Muscle of back (tissue), 3 donors: ENCODE measurements at regions not wholly inside any gene's neighbourhood (a gene's known extent, or its start where the extent isn't known, plus 50 kb on each side); places are given as distances from the start of the nearest gene placed in this dataset.

Source experiments
- DNase-seq, 3 donors: peaks; one replicate each; pipeline versions ENCODE4 v3.0.0 to v3.0.0-alpha.2; 2013

DNA sequence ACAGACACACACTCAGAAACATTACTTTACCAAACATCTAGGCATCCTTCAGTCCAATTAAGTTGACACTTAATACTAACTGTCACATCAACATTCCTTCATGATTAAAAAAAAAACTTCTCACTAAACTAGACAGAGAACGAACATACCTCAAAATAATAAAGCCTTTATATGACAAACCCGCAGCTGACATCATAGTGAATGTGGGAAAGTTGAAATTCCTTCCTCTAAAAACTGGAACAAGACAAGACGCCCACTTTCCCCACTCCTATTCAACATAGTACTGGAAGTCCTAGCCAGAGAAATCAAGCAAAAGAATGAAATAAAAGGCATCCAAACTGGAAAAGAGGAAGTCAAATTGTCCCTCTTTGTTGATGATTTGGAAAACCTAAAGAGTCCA, 96.9 kb upstream of the PPP1R9A start:
- no peak for DNase-seq

DNA sequence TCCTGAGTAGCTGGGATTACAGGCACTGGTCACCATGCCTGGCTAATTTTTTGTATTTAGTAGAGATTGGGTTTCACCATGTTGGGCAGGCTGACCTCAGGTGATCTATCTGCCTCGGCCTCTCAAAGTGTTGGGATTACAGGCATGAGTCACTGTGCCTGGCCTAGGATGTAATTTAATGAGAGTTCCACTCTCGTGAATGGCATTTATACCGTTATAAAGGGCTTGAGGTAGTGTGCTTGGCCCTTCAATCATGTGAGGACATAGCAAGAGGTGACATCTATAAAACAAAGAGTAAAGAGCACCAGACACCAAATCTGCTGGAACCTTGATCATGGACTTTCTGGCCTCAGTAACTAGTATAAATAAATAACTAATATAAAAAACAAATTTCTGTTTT, 93.5 kb upstream of the PPP1R9A start:
- DNase-seq, result no peak

DNA sequence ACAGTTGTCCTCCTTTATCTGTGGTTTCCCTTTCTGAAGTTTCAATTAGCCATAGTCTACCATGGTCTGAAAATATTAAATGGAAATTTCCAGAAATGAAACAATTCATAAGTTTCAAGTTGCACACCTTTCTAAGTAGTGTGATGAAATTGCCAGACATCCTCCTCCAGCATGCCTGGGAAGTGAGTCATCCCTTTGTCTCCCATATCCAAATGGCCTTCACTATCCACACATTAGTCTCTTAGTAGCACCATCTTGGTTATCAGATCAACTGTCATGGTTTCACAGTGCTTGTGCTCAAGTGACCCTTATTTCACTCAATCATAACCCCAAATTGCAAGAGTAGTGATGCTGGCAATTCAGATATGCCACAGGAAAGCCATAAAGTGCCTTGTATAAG, 83.4 kb upstream of the PPP1R9A start:
- peak in 1 of 3 donors; percentile 31 for DNase-seq

DNA sequence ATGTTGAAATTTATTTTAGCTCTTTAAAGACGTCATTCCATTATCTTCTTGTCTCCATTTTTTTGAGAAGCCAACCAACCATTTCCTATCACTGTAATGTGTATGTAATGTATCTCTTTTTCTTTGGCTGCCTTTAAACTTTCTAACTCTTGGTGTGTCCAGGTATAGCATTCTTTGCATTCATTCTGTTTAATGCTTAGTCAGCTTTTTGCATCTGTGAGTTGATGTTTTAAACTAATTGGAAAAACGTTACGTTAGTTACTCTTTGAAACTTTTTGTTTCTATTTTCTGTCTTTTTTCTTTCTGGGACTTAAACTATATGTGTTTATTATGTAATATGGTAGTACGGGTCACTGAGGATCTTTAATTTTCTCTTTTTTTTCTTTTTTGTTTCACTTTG, 77.4 kb upstream of the PPP1R9A start:
- no peak for DNase-seq

DNA sequence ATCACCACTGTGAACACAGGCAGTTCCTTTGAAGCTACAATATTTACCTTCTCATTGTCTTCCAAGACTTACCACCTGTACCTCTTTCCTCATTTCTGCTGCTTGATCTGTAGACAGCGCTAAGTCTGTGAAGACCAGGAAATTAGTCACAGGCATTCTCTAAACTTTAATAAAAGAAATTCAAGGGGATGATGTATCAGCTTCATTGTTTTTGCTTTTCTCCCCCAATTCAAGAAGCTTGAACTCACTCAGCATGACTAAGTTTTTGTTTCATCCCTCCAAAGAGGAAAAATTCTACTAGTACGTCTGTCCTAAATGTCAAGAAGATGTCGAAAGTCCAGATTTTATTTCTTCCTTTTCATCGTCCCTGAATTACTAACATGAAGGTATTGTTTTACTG, 75.3 kb upstream of the PPP1R9A start:
- no peak for DNase-seq

DNA sequence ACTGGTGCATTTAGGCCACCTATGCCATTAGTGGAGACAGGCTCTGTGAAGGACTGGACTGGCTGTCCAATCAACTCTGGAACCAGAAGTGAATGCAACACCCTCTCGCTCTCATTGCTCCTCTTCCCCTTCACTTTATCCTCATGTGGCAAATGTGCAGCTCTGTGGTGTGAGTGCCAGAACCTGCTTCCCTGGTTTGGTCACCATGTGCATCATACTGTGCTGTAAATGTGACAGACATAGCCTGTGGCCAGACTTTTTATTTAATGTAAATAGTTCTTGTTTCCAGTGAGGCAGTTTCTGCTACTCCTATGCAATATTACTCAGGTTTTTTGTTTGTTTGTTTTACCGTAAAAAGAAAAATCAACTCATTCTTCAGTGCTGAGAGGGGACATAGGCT, 73.0 kb upstream of the PPP1R9A start:
- DNase-seq, result no peak

DNA sequence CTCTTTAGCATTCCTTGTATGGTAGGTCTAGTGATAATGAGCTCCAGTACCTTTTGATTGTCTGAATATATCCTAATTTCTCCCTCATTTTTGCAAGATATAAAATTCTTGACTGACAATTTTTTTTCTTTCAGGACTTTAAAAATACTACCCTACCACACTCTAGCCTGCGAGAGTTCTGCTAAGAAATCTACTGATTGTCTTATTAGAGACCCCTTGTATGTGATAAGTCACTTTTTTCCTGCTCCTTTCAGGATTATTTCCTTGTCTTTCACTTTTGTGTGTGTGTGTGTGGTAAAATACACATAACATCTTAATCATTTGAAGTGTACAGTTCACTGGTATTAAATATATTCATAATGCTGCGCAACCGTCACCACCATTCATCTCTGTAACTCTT, 68.7 kb upstream of the PPP1R9A start:
- no peak for DNase-seq

DNA sequence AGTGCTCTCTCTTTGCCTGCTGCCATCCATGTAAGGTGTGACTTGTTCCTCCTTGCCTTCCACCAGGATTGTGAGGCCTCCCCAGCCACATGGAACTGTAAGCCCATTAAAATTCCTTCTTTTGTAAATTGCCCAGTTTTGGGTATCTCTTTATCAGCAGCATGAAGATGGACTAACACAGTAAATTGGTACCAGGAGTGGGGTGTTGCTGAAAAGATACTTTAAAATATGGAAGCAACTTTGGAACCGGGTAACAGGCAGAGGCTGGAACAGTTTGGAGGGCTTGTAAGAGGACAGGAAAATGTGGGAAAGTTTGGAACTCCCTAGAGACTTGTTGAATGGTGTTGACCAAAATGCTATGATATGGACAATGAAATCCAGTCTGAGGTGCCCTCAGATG, 63.8 kb upstream of the PPP1R9A start:
- no peak for DNase-seq

DNA sequence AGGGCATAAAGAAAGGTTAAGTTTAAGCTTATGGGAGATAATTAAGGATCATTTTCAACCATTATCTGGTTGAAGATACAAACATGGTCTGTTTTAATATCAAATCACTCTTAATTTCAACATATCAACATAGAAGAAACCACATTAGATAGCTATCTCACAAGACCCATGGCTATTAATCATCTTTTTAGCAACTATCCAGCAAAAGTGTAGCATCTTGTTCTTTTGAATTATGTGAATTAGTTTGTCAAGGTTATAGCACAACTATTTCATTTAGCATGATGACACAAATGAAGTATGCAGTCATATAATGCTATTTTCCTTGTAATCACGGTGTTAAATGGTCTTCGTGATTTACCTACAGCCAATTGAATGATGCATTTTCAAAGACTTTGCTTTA, 58.9 kb upstream of the PPP1R9A start:
- DNase-seq, result no peak

DNA sequence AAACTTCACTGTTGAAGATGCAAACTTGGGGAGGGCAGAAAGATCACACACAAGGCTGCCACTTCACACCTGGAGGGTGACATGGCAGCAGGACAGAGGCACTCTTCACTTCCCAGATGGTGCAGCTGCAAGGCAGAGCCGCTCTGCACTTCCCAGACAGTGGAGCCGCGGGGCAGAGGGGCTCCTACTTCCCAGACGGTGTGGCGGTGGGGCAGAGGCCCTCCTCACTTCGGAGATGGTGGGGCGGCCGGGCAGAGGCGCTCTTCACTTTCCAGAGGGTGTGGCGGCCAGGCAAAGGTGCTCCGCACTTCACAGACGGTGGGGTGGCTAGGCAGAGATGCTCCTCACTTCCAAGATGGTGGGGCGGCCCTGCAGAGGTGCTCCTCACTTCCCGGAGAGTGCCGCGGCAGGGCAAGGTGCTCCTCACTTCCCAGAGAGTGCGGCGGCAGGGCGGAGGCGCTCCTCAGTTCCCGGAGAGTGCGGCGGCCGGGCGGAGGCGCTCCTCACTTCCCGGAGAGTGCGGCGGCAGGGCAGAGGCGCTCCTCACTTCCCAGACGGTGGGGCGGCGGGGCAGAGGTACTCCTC, 58.3 kb upstream of the PPP1R9A start:
- no peak for DNase-seq

DNA sequence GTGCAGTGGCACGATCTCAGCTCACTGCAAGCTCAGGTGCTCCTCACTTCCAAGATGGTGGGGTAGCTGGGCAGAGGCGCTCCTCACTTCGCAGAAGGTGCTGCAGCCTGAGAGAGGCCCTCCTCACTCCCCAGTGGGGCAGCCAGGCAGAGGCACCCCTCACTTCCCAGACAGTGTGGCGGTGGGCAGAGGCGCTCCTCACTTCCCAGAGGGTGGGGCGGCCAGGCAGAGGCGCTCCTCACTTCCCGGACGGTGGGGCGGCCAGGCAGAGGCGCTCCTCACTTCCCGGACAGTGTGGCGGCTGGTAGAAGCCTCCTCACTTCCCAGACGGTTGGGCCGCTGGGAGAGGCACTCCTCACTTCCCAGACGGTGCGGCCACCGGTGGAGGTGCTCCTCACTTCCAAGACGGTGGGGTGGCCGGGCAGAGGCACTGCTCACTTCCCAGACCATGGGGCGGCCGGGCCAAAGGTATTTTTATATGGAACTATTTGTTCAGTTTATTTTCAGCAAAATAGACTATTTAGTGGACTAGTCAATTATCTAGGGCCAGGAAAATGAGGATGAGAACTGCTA, 57.7 kb upstream of the PPP1R9A start:
- no peak for DNase-seq

DNA sequence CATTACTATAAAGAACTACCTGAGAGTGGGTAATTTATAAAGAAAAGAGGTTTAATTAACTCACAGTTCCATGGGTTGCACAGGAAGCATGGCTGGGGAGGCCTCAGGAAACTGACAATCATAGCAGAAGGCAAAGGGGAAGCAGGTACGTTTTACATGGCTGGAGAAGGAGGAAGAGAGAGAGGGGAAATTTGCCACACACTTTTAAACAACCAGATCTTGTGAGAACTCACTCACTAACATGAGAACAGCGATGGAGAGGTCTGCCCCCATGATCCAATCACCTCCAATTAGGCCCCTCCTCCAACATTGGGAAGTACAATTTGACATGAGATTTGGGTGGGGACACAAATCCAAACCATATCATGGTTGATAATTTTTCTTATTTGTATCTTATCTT, 51.8 kb upstream of the PPP1R9A start:
- no peak for DNase-seq

DNA sequence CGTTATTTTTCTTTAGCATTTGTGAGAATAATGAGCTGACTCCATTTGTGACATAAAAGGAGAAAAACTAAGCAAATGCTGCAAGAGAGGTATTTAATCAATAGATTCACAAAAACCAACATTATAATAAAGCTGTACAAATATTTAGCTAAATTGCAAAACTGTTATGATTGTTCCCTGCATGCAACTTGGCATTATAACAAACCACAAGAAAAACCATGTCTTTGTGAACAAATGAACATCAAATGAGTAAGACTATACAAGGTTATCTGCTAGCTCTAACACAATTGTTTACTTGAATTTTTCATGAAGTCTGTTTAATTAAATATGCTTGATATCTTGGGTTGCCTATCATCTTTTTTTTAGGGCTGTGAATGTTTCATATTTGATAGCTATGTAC, 50.8 kb upstream of the PPP1R9A start:
- DNase-seq, result no peak
